Activated naive CD4-positive, alpha-beta T cell (primary cell): ENCODE measurements at regions not wholly inside any gene's neighbourhood (a gene's known extent, or its start where the extent isn't known, plus 50 kb on each side); places are given as distances from the start of the nearest gene placed in this dataset.
"Not testable (repeated sequence)": the region's sequence is repeated elsewhere in the genome, so short reads cannot be mapped to it uniquely, and the experiment has no call there.

Experiments used
- DNase-seq, 4 experiments: peaks; one replicate each; lab custom pipeline; 2025; lab: John Stamatoyannopoulos, UW

GRCh38 chrX:40414335-40414734 is 166.4 kb upstream of the ATP6AP2 start:
- no peak for DNase-seq

DNA sequence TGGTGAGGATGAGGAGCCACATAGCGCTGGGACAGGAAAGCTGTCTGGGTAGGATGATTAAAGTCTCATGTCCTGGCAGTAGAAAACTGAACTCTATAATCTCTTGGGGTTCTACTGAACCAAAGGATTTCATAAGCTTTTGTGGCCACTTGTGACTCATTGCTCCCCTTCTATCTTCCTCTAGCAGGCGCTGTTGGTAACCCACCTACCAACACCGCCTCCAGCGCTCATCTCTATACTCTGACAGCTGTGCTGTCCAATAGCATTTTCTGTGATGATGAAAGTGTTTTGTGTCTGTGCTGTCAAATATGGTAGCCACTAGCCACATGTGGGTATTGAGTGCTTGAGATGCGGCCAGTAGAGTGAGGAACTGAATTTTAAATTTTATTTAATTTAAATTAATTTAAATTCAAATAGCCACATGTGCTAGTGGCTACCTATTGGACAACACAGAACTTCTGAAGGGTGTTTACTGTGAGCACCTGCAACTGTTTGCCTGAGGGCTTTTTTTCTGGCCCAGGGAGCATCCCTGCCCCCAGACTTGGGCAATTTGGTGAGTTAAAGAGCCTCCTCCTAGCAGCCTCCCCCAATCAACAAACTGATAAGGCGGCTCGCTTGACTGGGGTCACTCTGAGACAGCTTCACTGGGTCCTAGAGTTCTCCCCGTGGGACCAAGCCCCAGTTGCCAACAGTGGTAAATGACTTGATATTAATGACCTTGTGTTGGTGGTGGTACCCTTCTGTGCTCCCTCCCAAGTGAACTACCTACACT is 169.2 kb upstream of the ATP6AP2 start:
- DNase-seq, result no peak

DNA sequence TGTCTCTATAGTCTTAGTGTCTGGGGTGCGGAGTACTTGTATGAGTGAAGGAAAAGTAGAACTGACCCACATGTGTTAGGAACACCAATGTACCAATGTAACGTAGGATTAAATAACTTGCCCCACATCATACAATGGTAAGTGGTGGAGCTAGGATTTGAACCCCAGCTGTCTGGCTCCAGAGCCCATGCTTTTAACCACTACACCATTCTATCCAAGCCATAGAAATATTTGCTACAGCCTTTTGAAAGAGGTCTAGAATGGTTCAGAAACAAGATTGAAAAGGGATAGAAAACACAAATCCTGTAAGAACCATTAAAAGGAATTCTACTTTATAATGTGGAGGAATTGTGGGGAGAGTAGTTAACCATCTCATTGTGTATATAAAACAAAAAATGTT is 169.9 kb upstream of the ATP6AP2 start:
- DNase-seq, result no peak

- DNase-seq, result no peak
These were observed 174.4 kb upstream of the ATP6AP2 start for GRCh38 chrX:40406330-40406859.

- no peak for DNase-seq
These were observed 175.4 kb upstream of the ATP6AP2 start for GRCh38 chrX:40405399-40405798.

DNA sequence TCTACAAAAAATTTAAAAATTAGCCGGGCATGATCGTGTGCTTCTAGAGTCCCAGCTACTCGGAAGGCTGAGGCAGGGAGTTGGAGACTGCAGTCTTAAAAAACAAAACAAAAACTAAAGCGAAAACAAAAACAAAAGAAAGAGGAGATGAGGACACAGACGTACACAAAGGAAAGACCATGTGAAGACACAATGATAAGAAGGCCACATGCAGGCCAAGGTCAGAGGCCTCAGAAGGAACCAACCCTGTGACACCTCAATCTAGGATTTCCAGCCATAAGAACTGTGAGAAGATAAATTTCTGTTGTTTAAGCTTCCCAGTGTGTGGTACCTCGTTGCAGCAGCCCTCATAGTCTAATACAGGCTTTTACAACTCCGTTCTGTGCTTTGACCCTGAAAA is 177.0 kb upstream of the ATP6AP2 start:
- no peak for DNase-seq

GRCh38 chrX:40402831-40403533 is 177.8 kb upstream of the ATP6AP2 start:
- no peak for DNase-seq

DNA sequence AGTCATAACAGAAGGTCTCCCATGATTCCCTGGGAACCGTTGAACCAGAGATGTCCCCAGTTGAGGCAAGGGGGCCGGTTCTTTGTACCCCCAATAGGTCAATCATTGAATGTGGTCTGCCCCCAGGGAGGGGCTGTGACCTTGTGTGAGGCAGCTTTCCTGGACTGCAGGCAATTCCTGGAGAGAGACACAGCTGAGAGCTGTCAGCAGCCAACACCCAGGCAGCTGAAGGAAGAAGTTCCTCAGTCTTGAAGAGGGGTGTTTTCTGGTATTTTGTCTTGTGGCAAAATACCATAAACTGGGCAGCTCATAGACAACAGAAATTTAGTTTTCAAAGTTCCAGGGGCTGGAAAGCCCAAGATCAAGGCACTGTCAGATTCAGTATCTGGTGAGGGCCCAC is 185.7 kb upstream of the ATP6AP2 start:
- no peak for DNase-seq

DNA sequence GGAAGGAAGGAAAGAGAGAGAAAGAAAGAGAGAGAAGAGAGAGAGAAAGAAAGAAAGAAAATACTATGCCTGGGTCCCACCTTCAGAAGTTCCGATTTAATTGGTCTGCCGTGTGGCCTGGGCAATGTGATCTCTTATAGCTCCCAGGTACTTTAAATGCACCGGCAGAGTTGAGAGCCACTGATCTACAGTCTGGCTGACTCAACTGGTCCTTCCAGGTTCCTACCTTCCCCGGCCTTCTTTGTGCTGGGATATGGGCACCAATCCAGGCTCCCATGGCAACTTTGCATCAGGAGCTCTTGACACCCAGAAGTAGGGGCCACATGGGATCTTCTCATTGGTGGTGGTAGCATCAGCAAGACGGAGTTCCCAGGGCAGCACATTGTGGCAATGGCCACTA is 186.5 kb upstream of the ATP6AP2 start:
- no peak for DNase-seq

- DNase-seq, result no peak
These were observed 188.2 kb upstream of the ATP6AP2 start for GRCh38 chrX:40392599-40392998.

GRCh38 chrX:40391662-40392061 is 189.1 kb upstream of the ATP6AP2 start:
- no peak for DNase-seq

DNA sequence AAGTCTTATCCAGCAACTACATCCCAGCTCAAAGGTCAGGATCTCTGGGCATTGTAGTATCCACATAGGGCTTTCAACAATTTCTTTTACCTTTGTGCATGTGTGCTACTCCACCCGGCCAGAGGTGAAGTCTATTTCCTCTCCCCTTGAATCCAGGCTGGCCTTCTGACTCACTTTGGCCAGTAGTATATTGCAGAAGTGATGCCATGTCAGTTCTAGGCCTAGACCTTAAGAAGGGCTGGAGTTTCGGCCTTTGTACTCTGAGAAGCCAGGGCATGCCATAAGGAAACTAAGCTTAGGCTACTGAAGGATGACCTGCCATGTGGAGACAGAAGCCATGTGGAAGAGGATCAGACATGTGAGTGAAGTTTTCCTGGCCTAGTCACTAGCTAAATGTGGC is 191.2 kb upstream of the ATP6AP2 start:
- DNase-seq, result no peak

- DNase-seq, result no peak
These were observed 192.3 kb upstream of the ATP6AP2 start for GRCh38 chrX:40388441-40388840.

DNA sequence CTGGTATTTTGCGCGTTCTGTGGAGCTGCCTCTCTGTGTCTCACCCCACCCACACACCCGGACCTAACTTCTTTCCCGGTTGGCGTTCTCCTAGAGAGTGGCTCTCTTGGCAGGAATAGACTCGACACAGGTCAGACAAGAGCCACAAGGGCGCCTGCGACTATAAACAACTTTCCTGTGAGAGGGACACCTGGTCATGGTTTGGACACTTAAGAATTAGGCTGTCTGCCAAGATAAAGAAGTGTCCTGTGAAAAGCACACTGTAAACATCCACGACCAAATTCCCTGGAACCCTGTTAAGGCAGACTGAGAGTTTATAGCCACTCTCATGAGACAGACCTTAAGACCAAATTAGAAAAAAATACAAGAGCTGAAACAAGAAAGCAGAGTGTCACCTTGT is 192.9 kb upstream of the ATP6AP2 start:
- DNase-seq, result not testable (repeated sequence)

- DNase-seq, result not testable (repeated sequence)
These were observed 193.5 kb upstream of the ATP6AP2 start for GRCh38 chrX:40387311-40387710.

DNA sequence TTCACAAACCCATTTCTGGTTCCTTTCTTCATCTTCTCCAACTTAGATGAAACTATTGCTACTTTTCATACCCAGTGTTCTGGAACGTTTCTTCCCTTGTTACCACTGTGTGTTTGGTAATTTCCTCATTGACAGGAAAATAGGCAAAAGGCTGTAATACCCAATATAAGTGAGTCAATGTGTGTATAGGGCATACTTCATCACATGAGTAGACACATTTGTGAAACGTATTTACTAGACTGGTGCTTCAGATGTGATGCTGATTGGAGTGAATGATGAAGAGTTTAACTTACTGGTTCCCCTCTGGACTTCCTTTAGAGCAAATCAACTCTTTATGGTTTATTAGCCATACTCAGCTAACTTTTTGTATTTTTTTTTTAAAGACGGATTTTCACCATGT is 195.1 kb upstream of the ATP6AP2 start:
- no peak for DNase-seq

DNA sequence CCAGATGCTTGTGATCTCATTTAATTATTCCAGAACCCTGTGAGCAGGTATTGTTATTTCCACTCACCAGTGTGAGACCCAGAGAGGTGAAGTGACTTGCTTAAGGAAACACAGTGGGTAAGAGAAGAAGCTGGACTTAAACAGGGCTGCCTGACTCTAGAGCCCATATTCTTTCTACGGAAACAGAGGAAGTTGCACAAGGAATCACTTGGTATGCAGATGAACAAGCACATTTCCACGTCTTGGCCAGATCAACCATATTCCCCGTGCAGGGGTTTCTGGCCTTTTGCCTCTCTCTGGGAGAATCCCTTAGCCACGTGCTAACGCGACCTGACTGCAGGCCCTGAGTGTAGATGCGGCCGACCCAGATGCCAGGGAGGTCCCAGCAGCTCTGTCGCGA is 195.5 kb upstream of the ATP6AP2 start:
- DNase-seq, result no peak

- DNase-seq, result no peak
These were observed 196.8 kb upstream of the ATP6AP2 start for GRCh38 chrX:40383969-40384368.

DNA sequence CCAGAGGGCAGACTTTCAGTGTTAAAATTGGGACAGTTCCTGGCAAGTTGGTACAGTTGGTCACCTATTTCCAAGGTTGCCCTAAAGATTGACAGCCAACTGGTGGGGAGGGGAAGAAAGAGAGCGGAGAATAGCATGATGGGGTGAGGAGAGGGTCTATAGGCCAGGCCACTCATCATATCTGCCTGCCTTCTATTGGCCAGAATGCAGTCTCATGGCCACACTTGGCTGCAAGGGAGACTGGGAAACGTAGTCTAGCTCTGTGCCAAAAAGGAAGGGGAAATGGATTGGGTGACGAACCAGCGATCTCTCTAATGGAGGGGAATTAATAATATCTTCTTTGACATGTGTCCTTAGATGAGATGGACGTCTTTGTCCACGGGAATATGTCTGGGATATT is 197.4 kb upstream of the ATP6AP2 start:
- no peak for DNase-seq

GRCh38 chrX:40380655-40381488 is 199.9 kb upstream of the ATP6AP2 start:
- no peak for DNase-seq

- no peak for DNase-seq
These were observed 203.1 kb upstream of the ATP6AP2 start for GRCh38 chrX:40377684-40378083.

GRCh38 chrX:40374486-40374885 is 206.3 kb upstream of the ATP6AP2 start:
- no peak for DNase-seq

DNA sequence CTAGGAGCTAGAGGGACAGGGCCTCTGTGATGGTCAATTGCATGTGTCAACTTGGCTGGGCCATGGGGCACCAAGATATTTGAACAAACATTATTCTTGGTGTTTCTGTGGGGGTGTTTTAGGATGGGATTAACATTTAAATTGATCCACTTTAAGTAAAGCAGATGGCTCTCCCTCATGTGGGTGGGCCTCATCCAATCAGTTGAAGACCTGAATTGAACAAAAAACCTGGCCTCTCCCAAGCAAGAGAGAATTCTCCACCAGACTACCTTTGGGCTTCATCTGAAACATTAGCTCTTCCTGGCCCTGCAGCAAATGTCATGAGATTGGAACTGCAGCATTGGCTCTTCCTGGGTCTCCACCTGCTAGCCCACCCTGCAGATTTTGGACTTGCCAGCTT is 207.1 kb upstream of the ATP6AP2 start:
- DNase-seq, result no peak
